ENCODE measurements at regions not wholly inside any gene's neighbourhood (a gene's known extent, or its start where the extent isn't known, plus 50 kb on each side); places are given as distances from the start of the nearest gene placed in this dataset.
"Not testable (repeated sequence)": the region's sequence is repeated elsewhere in the genome, so short reads cannot be mapped to it uniquely, and the experiment has no call there.

GRCh38 chr4:156322592-156322991 lies 368.9 kb upstream of the CTSO start:
- peak in 1 of 3 donors; percentile 78 for DNase-seq

DNA sequence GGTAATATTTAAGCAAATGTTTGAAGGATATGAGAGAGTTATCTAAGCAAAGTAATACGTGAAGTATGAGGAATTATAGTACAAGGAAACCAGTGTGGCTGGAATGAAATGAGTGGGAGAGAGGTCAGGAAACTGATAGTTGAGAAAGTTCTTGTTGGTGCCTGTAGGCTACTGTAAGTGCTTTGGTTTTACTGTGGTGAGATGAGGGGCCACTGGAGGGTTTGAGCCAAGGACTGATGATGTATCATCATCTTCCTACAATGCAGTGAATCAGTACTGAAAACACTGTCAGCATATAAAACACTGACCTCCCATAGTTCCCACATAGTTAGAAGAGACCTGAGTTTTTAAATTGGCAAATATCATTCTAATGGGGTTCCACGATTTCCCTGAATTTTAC lies 367.5 kb upstream of the CTSO start:
- DNase-seq, result peak in 1 of 3 donors; percentile 74

GRCh38 chr4:156313497-156313896 lies 359.8 kb upstream of the CTSO start:
- peak in 2 of 3 donors; percentile 35 to 43 for DNase-seq

DNA sequence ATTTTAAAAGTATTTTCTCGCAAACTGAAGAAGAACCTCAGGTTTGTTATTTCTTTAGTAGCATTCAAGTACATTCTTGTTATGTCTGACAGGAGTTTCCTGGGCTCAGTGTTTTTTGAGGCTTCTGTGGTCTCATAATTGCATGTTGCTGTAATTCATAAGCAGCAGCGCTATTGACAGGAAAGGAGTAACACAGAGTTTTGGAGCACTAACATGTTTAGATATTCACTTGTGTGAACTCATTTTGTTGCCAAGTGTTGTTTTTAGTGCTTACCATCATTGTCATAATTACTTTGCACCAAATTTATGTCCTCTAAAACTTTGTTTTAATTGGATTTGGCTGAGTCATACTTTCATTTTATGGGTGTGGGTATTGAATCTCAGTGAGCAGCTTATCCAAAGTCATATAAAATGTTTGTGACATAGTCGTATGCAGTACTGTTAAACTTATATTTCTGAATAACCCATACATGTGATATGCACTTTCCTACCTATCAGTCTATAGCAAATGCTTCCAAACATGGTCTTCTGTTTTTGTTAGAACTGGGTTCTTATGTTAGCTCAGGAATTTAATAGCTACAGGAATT lies 358.7 kb upstream of the CTSO start:
- no peak for DNase-seq

GRCh38 chr4:156309031-156309430 lies 355.4 kb upstream of the CTSO start:
- DNase-seq, result peak in 2 of 3 donors; percentile 46 to 58

- no peak for DNase-seq
Observed at GRCh38 chr4:156303708-156304107, 350.0 kb upstream of the CTSO start.

DNA sequence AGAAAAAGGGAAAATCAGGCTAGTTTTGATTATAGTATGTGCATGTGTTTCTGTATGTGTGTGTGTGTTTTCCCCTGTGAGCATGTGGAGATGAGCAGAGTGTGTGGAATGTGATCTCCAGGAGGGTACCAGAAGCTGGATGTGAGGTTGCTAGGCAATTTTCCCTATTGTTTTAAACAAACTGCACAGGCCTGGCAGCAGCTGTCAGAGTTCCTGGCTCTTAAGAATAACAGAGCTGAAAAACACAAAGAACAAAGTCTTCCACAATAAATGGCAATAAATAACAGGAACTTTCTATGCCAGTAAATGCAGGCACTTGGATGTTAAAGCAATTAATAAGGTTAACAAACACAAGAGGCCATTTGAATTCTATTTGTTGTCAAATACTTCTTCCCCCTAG lies 344.6 kb upstream of the CTSO start:
- DNase-seq, result peak; percentile 84 to 92 (median 89)

DNA sequence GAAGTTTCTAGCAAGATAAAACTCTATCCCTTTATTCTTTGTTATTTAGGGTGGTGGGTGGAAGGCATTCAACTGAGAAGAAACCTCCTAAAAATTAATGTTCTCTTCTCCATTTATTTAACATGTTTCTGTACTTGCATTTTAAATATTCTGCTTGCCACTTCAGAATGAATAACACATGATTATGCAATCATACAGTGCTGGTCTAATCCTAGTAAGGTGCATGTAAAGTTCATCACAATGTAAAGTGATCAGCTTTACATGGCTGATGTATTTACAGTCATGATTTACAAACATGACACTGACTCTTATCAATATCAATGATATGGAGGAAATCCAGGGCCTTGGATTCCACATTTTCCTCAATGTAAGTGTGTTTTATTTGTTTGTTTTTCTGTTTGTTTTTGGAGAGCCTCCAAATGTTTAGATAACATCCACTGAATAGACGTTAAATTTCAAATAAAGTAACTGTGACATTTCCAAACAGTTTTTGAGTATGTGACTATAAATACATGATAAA lies 342.1 kb upstream of the CTSO start:
- DNase-seq, result no peak

- DNase-seq, result peak in 2 of 3 donors; percentile 60 to 79
Observed at GRCh38 chr4:156294577-156294976, 340.9 kb upstream of the CTSO start.

DNA sequence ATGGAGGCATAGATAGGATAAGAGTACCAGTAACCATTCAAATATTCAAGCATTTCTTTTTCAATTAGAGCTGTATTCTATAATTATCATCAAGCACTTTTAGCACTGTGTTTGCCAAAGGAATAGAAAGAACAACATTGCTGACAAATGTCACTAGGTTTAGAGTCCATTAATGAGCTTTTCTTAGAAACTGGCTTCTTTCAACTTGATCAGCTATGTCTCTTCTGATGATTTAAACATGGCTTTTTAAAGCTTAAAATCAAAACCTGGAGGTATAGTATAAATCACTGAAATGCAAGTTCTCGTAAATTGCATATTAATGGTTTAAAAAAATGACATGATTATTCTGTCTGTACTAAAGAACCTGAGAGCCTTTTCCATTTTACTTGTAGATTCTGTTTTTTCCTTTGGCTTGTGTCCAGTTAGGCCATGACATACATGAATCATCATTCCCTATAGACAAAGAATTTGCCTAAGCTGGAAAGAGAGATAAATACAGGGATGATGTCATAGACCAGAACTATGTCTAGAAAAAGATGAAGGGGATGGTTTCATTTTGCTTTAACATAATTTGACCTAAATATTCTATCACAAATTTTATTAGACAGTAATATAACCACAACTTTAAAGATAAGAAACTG lies 340.1 kb upstream of the CTSO start:
- peak; percentile 69 to 89 (median 83) for DNase-seq

DNA sequence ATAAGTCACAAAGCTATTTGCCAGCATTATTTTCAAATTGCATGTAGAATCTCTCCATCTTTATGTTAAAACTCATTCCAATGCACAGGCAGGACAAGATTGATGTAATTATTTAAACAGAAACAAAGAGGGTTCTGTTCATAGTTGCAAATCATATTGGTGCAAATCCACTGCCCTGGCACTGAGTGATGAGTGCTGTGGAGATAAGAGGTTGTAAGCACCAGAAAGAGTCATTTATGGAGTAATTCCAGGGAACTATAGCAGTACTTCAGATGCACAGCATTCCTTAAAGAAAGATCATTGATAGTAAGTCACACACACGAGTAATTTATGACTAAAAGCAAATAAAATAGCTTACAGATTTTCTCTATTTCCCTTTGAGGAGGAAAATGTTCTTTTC lies 337.7 kb upstream of the CTSO start:
- peak in 2 of 3 donors; percentile 58 to 71 for DNase-seq

GRCh38 chr4:156290811-156291210 lies 337.1 kb upstream of the CTSO start:
- DNase-seq, result no peak

DNA sequence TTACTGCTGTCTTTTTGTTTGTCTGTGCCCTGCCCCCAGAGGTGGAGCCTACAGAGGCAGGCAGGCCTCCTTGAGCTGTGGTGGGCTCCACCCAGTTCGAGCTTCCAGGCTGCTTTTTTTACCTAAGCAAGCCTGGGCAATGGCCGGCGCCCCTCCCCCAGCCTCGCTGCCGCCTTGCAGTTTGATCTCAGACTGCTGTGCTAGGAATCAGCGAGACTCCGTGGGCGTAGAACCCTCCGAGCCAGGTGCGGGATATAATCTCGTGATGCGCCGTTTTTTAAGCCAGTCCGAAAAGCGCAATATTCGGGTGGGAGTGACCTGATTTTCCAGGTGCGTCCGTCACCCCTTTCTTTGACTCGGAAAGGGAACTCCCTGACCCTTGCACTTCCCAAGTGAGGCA lies 336.4 kb upstream of the CTSO start:
- not testable (repeated sequence) for DNase-seq

- peak in 1 of 3 donors; percentile 66 for DNase-seq
Observed at GRCh38 chr4:156280686-156281085, 327.0 kb upstream of the CTSO start.

GRCh38 chr4:156265407-156265806 lies 311.7 kb upstream of the CTSO start:
- no peak for DNase-seq

- no peak for DNase-seq
Observed at GRCh38 chr4:156261230-156261629, 307.6 kb upstream of the CTSO start.

- peak in 1 of 3 donors; percentile 30 for DNase-seq
Observed at GRCh38 chr4:156255230-156256007, 301.8 kb upstream of the CTSO start.

DNA sequence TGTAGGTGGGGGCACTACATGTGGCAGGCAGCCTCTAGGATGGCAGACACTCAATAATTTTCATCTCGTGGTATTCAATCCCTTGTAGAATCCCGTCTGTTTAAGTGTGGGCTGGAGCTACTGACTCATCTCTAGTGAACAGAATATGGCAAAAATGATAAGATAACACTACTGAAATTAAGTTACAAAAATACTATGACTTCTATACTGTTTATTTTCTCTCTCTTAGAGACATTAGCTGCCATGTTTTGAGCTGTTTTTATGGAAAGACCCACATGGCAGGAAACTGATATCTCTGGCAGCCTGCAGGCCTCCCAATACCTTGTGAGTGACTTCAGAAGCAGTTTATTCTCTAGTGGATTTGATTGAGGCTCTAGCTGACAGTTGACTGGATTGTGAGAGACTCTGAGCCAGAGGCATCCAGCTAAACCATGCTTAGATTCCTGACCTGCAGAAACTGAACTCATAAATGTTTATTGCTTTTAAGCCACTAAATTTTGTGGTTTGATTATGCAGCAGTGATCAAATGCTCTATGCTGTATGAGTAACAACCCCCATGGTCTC lies 298.8 kb upstream of the CTSO start:
- peak in 1 of 3 donors; percentile 7 for DNase-seq

- peak in 1 of 3 donors; percentile 33 for DNase-seq
Observed at GRCh38 chr4:156251373-156252065, 297.9 kb upstream of the CTSO start.

DNA sequence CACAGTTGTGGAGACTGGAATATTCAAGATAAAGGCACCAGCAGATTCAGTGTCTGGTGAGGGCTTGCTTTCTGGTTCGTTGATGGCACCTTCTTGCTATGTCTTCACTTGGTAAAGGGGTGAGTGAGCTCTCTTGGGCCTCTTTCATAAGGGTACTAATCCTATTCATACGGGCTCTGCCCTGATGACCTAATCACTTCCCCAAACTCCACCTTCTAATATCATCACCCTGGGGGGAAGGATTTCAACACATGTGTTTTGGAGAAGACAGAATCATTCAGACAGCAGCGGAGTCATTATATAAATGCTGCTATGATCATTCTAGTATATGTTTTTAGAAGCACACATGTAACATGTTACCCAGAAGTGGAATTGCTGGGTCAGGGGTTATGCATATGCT lies 295.3 kb upstream of the CTSO start:
- DNase-seq, result no peak

DNA sequence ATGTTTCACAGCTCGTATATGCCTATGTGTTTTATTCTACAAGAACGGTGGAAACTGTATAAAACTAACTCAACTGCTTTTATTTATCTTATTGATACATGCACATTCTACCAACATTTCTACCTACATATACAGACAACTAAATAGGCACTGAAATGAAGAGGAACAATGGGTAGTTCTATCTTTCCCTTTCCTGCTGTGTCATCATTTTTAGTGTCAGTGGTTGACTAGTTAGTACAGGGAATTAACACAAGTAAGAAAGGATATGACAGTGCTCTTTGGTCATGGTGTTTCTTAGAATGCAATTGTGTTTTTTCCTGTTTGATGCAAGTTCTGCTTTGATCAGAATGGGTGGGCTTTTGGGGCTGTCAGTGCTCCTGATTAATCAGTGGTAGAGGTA lies 293.8 kb upstream of the CTSO start:
- no peak for DNase-seq

DNA sequence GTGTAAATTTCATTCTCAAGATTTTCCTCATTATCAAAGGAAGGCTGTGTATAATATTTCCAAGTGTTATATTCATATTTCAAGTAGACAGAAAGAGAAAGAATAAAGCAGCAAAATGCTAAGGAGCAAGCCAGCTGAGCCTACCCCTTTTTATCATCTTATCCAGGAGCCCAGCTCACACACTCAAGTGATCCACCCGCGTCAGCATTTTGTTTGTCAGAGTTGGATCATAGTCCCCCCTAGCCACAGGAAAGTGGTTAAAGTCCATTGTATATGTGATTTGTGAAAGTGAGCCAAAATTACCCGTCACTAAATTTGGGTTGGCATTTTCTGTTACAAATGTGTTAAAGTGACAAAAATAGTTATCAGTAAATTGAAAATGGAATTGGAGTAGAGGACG lies 289.3 kb upstream of the CTSO start:
- no peak for DNase-seq

All from muscle of back (tissue), 3 donors.